ENCODE measurements at regions not wholly inside any gene's neighbourhood (a gene's known extent, or its start where the extent isn't known, plus 50 kb on each side); places are given as distances from the start of the nearest gene placed in this dataset.
"Not testable (repeated sequence)": the region's sequence is repeated elsewhere in the genome, so short reads cannot be mapped to it uniquely, and the experiment has no call there.

GRCh38 chr7:67361150-67361549, 364.5 kb downstream of the TYW1 start:
- CTCF ChIA-PET, result interaction anchor here (1.1 to 3.3 kb wide), 2 partner anchors 10 kb away, joined by 4 to 14 read pairs; no protein-coding TSS in a partner anchor
- POLR2A ChIA-PET, result no interaction called here

GRCh38 chr7:67364441-67365017, 367.9 kb downstream of the TYW1 start:
- TF ChIP-seq CTCF (IDR thresholded peaks at IDR 0.05; ENCODE audit: control extremely low read depth, extremely low read depth, low read depth, missing control alignments), result no peak
- no peak for DNase-seq (ENCODE audit: extremely low spot score)
- POLR2A ChIA-PET, result no interaction called here
- CTCF ChIA-PET, result interaction anchor here (1.8 to 3.3 kb wide), 3 partner anchors 7 to 14 kb away, joined by 4 to 14 read pairs (median 7); no protein-coding TSS in a partner anchor

More at GRCh38 chr7:67361150-67361549, 364.5 kb downstream of the TYW1 start:
- DNase-seq (ENCODE audit: extremely low spot score), result no peak
- TF ChIP-seq CTCF (IDR thresholded peaks at IDR 0.05; ENCODE audit: control extremely low read depth, extremely low read depth, low read depth, missing control alignments), result no peak

- ChIA-PET POLR2A (no interaction called here), CTCF (interaction anchor here (0.5 to 2.6 kb wide), 12 partner anchors 8 to 1021 kb away, joined by 3 to 18 read pairs (median 5); no protein-coding TSS in a partner anchor)
- peak; percentile 84 for DNase-seq (ENCODE audit: extremely low spot score)
- peak; percentile 85 for TF ChIP-seq CTCF (IDR thresholded peaks at IDR 0.05; ENCODE audit: control extremely low read depth, extremely low read depth, low read depth, missing control alignments)
Measured at GRCh38 chr7:67371429-67372305, 375.0 kb downstream of the TYW1 start.

- CTCF ChIA-PET, result interaction anchor here (1.3 to 2.1 kb wide), 2 partner anchors 21 to 58 kb away, joined by 3 to 5 read pairs; no protein-coding TSS in a partner anchor
Measured at GRCh38 chr7:67373389-67373788, 376.8 kb downstream of the TYW1 start.

GRCh38 chr7:67375427-67375826, 378.8 kb downstream of the TYW1 start:
- DNase-seq (ENCODE audit: extremely low spot score), result no peak
- ChIA-PET POLR2A (no interaction called here), CTCF (no interaction called here)
- no peak for TF ChIP-seq CTCF (IDR thresholded peaks at IDR 0.05; ENCODE audit: control extremely low read depth, extremely low read depth, low read depth, missing control alignments)

More at GRCh38 chr7:67373389-67373788, 376.8 kb downstream of the TYW1 start:
- DNase-seq (ENCODE audit: extremely low spot score); POLR2A ChIA-PET: not testable (repeated sequence)

GRCh38 chr7:67377939-67378862, 381.6 kb downstream of the TYW1 start:
- POLR2A ChIA-PET, result no interaction called here
- CTCF ChIA-PET, result interaction anchor here (0.9 to 2.2 kb wide), 9 partner anchors 9 to 389 kb away, joined by 3 to 16 read pairs (median 4); no protein-coding TSS in a partner anchor

More at GRCh38 chr7:67377939-67378862, 381.6 kb downstream of the TYW1 start:
- TF ChIP-seq CTCF (IDR thresholded peaks at IDR 0.05; ENCODE audit: control extremely low read depth, extremely low read depth, low read depth, missing control alignments), result peak; percentile 82
- DNase-seq (ENCODE audit: extremely low spot score), result peak; percentile 77
